Epithelial cell of prostate (primary cell): ENCODE measurements at regions not wholly inside any gene's neighbourhood (a gene's known extent, or its start where the extent isn't known, plus 50 kb on each side); places are given as distances from the start of the nearest gene placed in this dataset.
"Not testable (repeated sequence)": the region's sequence is repeated elsewhere in the genome, so short reads cannot be mapped to it uniquely, and the experiment has no call there.

Experiments used
- DNase-seq: peaks from one replicate; pipeline ENCODE4 v3.0.0-alpha.2; 2011; ENCODE audit warnings: low read depth, low spot score
- H3K27ac ChIP-seq: fragments of 450-650 bp; 2 replicates; pipeline ENCODE4 v1.5.1; 2017; ENCODE audit warnings: mild to moderate bottlenecking

- H3K27ac ChIP-seq, result no peak overlapping the region
- DNase-seq, result no peak
These were observed 107.2 kb upstream of the SYT13 start for GRCh38 chr11:45393334-45393733.

GRCh38 chr11:45392591-45393091 lies 106.5 kb upstream of the SYT13 start:
- no peak overlapping the region for H3K27ac ChIP-seq
- no peak for DNase-seq

GRCh38 chr11:45392154-45392553 lies 106.0 kb upstream of the SYT13 start:
- H3K27ac ChIP-seq, result no peak overlapping the region
- no peak for DNase-seq

DNA sequence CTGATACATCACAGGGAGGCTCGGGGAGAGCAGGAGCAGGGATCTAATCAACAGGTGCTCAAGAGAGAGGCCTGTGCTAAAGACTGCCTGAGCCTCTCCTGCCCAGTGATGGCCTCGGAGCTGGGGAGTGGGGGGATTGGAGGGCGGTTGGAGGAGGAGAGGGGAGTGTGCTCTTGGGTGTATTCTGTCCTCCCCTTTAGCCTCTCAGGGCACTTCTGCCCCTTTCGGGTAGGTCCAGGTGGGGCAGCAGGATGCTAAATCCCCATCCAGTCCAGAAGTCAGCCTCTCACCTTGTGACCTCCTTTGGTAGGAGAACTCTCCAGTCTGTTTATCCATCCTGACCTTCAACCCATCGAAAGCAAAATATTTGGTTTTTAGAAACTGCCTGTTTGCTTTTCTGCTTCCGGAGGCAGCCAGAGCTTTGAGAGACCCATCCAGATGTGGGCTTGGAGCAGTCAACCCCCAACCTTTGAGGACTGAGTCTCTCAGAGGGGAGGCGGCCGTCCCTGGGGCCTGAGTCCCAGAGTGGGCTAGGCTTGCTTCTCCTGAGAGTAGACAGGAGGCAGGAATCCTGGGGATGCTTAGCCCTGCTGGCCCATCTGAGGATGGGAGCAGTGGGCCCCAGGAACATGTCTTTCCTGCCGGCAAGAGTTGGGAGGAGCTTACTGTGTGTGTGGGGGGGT lies 105.2 kb upstream of the SYT13 start:
- H3K27ac ChIP-seq, result no peak overlapping the region
- no peak for DNase-seq

DNA sequence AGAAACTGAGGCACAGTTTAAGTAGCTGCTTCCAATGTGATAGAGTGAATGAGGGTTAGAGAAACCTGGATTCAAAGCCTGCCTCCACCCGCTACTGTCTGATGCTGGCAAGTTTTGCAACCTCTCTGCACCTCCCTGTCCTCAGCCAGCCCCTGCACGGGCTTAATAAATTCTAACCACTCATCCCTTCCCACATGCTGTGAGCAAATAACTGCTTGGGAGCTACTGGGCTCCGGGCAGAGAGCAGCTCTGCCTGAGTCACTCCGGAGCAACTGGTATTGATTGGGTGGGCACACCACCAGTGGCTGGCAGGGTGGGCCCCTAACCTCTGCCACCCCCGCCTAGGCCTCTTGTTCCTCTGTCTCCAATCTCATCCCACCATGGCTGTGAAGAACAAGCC lies 104.3 kb upstream of the SYT13 start:
- no peak for DNase-seq
- H3K27ac ChIP-seq, result no peak overlapping the region

DNA sequence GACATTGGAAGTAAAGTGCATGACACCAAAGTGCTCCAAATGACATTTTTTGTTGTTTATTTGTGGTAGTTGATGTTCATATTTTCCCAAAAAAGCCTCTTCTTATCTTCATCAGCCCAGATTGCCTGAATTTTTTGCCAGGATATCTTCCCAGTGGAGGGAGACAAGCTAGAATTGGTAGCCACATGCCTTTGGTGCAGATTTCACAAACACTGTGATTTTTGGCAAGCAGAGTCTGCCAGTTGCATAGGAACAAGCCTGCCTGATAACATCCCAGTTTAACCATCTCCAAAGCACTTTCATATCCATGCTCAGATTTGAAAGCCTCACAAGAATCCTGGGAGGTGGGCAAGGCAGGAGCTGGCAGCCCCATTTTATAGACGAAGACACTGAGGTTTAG lies 102.3 kb upstream of the SYT13 start:
- H3K27ac ChIP-seq, result no peak overlapping the region
- no peak for DNase-seq

DNA sequence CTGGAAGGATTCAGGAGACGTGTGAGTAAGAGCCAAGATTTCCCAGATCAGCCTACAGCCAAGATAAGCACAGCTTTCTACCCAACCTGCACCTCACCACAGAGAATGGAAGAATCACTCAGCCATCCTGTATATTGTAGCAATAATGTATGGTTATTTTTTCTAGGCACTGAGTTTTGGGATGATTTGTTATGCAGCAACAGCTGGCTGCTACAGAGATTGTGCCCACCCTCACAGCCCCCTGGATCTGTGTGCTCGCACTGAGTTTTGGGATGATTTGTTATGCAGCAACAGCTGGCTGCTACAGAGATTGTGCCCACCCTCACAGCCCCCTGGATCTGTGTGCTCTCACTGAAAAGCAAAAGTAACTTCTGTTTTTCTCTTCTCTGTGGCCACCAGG lies 101.7 kb upstream of the SYT13 start:
- H3K27ac ChIP-seq, DNase-seq: not testable (repeated sequence)

DNA sequence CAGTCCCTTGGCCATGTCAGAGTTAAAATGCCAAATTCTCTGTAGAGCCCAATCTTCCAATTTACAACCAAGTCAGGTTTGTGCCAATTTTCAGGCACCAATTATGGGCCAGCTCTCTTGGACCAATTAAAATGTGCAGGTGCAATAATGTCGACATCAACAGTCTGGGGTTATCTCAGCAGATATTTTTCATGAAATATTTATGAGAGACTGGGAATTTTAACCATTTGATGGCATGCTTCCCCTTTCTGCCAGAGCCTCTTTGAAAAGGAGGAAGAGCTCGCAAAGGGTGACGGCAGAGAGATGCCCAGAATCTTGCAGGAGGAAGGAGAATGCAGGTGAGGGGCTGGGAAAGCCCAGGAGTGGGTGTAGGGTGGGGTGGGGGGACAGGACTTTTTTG lies 100.8 kb upstream of the SYT13 start:
- no peak for DNase-seq
- no peak overlapping the region for H3K27ac ChIP-seq

DNA sequence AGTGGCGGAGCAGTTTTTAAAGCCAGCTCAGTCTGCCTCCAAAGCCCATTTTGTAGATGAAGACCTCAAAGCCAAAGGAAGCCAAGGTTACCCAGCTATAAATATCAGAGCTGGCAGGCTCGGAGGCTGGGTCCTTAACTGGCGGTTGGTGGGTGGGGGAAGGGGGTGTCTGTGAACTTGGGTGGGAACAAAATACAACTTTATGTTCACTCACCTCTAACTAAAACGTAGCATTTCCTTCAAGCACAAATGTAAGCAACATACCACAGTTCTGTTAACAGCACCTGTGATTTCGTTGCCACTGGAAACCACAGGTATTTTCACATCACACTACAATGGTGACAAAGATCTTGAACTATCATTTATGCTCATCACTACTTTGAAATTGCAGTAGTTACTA lies 99.7 kb upstream of the SYT13 start:
- H3K27ac ChIP-seq, result no peak overlapping the region
- DNase-seq, result no peak

- no peak overlapping the region for H3K27ac ChIP-seq
- DNase-seq, result no peak
These were observed 99.3 kb upstream of the SYT13 start for GRCh38 chr11:45385423-45385822.

GRCh38 chr11:45384711-45385241 lies 98.6 kb upstream of the SYT13 start:
- H3K27ac ChIP-seq, result no peak overlapping the region
- no peak for DNase-seq

- no peak overlapping the region for H3K27ac ChIP-seq
These were observed 97.9 kb upstream of the SYT13 start for GRCh38 chr11:45384016-45384415.

GRCh38 chr11:45383224-45383623 lies 97.1 kb upstream of the SYT13 start:
- no peak overlapping the region for H3K27ac ChIP-seq
- DNase-seq, result no peak

More at GRCh38 chr11:45384016-45384415, 97.9 kb upstream of the SYT13 start:
- DNase-seq, result no peak

GRCh38 chr11:45382133-45382878 lies 96.2 kb upstream of the SYT13 start:
- DNase-seq, result no peak
- H3K27ac ChIP-seq, result no peak overlapping the region

GRCh38 chr11:45379162-45379863 lies 93.2 kb upstream of the SYT13 start:
- no peak overlapping the region for H3K27ac ChIP-seq
- no peak for DNase-seq

- DNase-seq, result no peak
- no peak overlapping the region for H3K27ac ChIP-seq
These were observed 92.4 kb upstream of the SYT13 start for GRCh38 chr11:45378516-45378915.

- H3K27ac ChIP-seq, result no peak overlapping the region
- no peak for DNase-seq
These were observed 88.5 kb upstream of the SYT13 start for GRCh38 chr11:45374653-45375059.

GRCh38 chr11:45374130-45374529 lies 88.0 kb upstream of the SYT13 start:
- no peak overlapping the region for H3K27ac ChIP-seq
- DNase-seq, result no peak

DNA sequence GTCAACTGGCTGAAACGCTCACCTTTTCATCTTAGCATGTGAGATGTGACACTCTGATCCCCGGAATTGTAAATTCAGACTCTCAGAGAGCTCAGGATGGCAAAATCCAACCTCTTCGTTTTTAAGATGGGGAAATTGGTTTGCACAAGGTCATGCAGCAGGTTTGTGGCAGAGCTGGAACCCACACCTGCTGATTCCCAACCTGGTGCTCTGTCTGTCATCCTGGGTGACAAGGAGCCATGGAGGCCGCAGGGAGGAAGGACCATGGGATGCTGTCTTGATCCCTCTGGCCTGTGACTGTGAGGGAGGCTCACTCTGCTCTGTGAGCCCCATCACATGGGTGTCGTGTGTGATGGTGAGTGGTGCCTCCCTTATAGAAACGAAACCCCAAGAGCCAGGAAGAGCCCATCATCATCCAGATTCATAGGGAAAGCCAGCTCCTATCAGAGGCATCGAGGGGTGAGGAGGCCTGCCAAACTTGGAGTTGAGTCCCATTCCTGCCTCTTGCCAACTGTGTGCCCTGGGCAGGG lies 87.4 kb upstream of the SYT13 start:
- H3K27ac ChIP-seq, result no peak overlapping the region
- no peak for DNase-seq

GRCh38 chr11:45372414-45372813 lies 86.3 kb upstream of the SYT13 start:
- not testable (repeated sequence) for H3K27ac ChIP-seq, DNase-seq
